Mesothelial cell of epicardium (in vitro differentiated cells): ENCODE measurements at regions not wholly inside any gene's neighbourhood (a gene's known extent, or its start where the extent isn't known, plus 50 kb on each side); places are given as distances from the start of the nearest gene placed in this dataset.
A peak's percentile ranks its signal among the peaks of the same experiment; 100 is the strongest.

Source experiments
- DNase-seq, 2 experiments: peaks; one replicate each; pipeline ENCODE4 v3.0.0; 2021; ENCODE audit warnings: low spot score in 2 of 2; ENCODE audit not compliant: unreplicated experiment in 2 of 2
- H3K27ac Mint-ChIP-seq: 2 replicates; pipeline ENCODE4 v1.8.0; 2021; ENCODE audit warnings: mixed read lengths
- H3K27me3 Mint-ChIP-seq: 2 replicates; pipeline ENCODE4 v1.8.0; 2021; ENCODE audit warnings: low read depth, mixed read lengths
- H3K36me3 Mint-ChIP-seq: 2 replicates; pipeline ENCODE4 v1.8.0; 2021; ENCODE audit warnings: mixed read lengths
- H3K4me1 Mint-ChIP-seq: 2 replicates; pipeline ENCODE4 v1.8.0; 2021; ENCODE audit warnings: mixed read lengths
- H3K4me3 Mint-ChIP-seq: 2 replicates; pipeline ENCODE4 v1.8.0; 2021; ENCODE audit warnings: mild to moderate bottlenecking, moderate library complexity, mixed read lengths
- H3K9me3 Mint-ChIP-seq: 2 replicates; pipeline ENCODE4 v1.8.0; 2021; ENCODE audit warnings: mixed read lengths
- CTCF ChIP-seq: fragments of 200-600 bp; sonication (generic); IDR thresholded peaks from one replicate; pipeline ENCODE4 v1.5.0; 2021; ENCODE audit warnings: antibody characterized with exemption; ENCODE audit not compliant: unreplicated experiment

- Mint-ChIP-seq H3K4me3 (no peak overlapping the region), H3K9me3 (peaks cover 6% of the 10 kb centered on the region), H3K27me3 (no peaks in the 10 kb centered on the region), H3K4me1 (peaks cover 14% of the 10 kb centered on the region), H3K36me3 (no peaks in the 10 kb centered on the region), H3K27ac (no peak overlapping the region)
- TF ChIP-seq CTCF, result no peak
- no peak for DNase-seq
Observed at GRCh38 chr5:54820346-54821134, 164.9 kb downstream of the ESM1 start.

- no peak overlapping the region for H3K4me3 Mint-ChIP-seq
- no peak for DNase-seq
- H3K4me1 Mint-ChIP-seq, result peaks cover 6% of the 10 kb centered on the region
- peaks cover 25% of the 10 kb centered on the region for H3K9me3 Mint-ChIP-seq
- no peaks in the 10 kb centered on the region for H3K36me3 Mint-ChIP-seq
- H3K27ac Mint-ChIP-seq, result peak overlapping the region; percentile 86
- no peak for TF ChIP-seq CTCF
- H3K27me3 Mint-ChIP-seq, result no peaks in the 10 kb centered on the region
Observed at GRCh38 chr5:54807421-54807820, 178.0 kb downstream of the ESM1 start.

- Mint-ChIP-seq H3K4me1 (peaks cover 6% of the 10 kb centered on the region), H3K9me3 (peaks cover 10% of the 10 kb centered on the region), H3K36me3 (no peaks in the 10 kb centered on the region), H3K27ac (no peak overlapping the region), H3K4me3 (no peak overlapping the region), H3K27me3 (no peaks in the 10 kb centered on the region)
- no peak for TF ChIP-seq CTCF
- DNase-seq, result no peak
Observed at GRCh38 chr5:54804521-54804920, 180.9 kb downstream of the ESM1 start.

GRCh38 chr5:54804086-54804485 is 181.3 kb downstream of the ESM1 start:
- no peak for DNase-seq
- H3K4me3 Mint-ChIP-seq, result no peak overlapping the region

GRCh38 chr5:54803471-54804011 is 181.9 kb downstream of the ESM1 start:
- no peak for TF ChIP-seq CTCF
- Mint-ChIP-seq H3K27ac (peak overlapping the region; percentile 21), H3K27me3 (no peaks in the 10 kb centered on the region), H3K4me3 (no peak overlapping the region), H3K9me3 (peaks cover 2% of the 10 kb centered on the region), H3K4me1 (peaks cover 6% of the 10 kb centered on the region), H3K36me3 (no peaks in the 10 kb centered on the region)
- no peak for DNase-seq

More at GRCh38 chr5:54804086-54804485, 181.3 kb downstream of the ESM1 start:
- no peak for TF ChIP-seq CTCF
- Mint-ChIP-seq H3K9me3 (peaks cover 7% of the 10 kb centered on the region), H3K27me3 (no peaks in the 10 kb centered on the region), H3K36me3 (no peaks in the 10 kb centered on the region), H3K4me1 (peaks cover 6% of the 10 kb centered on the region), H3K27ac (no peak overlapping the region)
